OCI-LY1 (cell line): ENCODE measurements at regions not wholly inside any gene's neighbourhood (a gene's known extent, or its start where the extent isn't known, plus 50 kb on each side); places are given as distances from the start of the nearest gene placed in this dataset.

Source experiments
- EZH2 ChIP-seq: fragments of 200-600 bp; sonication (generic), shearing (Covaris generic); IDR thresholded peaks from 2 replicates; pipeline ENCODE4 v1.8.0; 2017; ENCODE audit warnings: borderline replicate concordance, mixed run types, mild to moderate bottlenecking, antibody characterized with exemption, low read length, moderate library complexity, mixed read lengths
- TF ChIP-seq, protein P1 (sequence below): fragments of 200-600 bp; sonication (generic), shearing (Covaris generic); IDR thresholded peaks from 2 replicates; pipeline ENCODE4 v1.5.1; 2017; ENCODE audit warnings: mild to moderate bottlenecking, antibody characterized with exemption, low read length, moderate library complexity, mixed read lengths

- TF ChIP-seq EZH2, result no peak
- TF ChIP-seq, protein P1, sequence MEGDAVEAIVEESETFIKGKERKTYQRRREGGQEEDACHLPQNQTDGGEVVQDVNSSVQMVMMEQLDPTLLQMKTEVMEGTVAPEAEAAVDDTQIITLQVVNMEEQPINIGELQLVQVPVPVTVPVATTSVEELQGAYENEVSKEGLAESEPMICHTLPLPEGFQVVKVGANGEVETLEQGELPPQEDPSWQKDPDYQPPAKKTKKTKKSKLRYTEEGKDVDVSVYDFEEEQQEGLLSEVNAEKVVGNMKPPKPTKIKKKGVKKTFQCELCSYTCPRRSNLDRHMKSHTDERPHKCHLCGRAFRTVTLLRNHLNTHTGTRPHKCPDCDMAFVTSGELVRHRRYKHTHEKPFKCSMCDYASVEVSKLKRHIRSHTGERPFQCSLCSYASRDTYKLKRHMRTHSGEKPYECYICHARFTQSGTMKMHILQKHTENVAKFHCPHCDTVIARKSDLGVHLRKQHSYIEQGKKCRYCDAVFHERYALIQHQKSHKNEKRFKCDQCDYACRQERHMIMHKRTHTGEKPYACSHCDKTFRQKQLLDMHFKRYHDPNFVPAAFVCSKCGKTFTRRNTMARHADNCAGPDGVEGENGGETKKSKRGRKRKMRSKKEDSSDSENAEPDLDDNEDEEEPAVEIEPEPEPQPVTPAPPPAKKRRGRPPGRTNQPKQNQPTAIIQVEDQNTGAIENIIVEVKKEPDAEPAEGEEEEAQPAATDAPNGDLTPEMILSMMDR, result no peak
These were observed 379.0 kb upstream of the NETO1 start for GRCh38 chr18:73246763-73247162.
